OCI-LY1 (cell line): ENCODE measurements at regions not wholly inside any gene's neighbourhood (a gene's known extent, or its start where the extent isn't known, plus 50 kb on each side); places are given as distances from the start of the nearest gene placed in this dataset.
A peak's percentile ranks its signal among the peaks of the same experiment; 100 is the strongest.

Experiments
- H2AFZ ChIP-seq: fragments of 200-600 bp; sonication (generic), shearing (Covaris generic); 2 replicates; pipeline ENCODE4 v1.6.0; 2014; ENCODE audit warnings: antibody characterized with exemption, mild to moderate bottlenecking, low read length
- H3F3A ChIP-seq: fragments of 200-600 bp; sonication (generic), shearing (Covaris generic); 2 replicates; pipeline ENCODE4 v1.6.0; 2014; ENCODE audit warnings: mild to moderate bottlenecking, antibody characterized with exemption, low read length, moderate library complexity; ENCODE audit not compliant: insufficient read depth
- H3K27ac ChIP-seq: fragments of 200-600 bp; sonication (generic); 2 replicates; pipeline ENCODE4 v1.5.1; 2014; ENCODE audit warnings: low read length, mixed run types, mild to moderate bottlenecking, low read depth; ENCODE audit not compliant: poor library complexity, severe bottlenecking
- H3K27me3 ChIP-seq: fragments of 200-600 bp; sonication (generic); 2 replicates; pipeline ENCODE4 v1.6.0; 2014; ENCODE audit warnings: antibody characterized with exemption, mild to moderate bottlenecking, low read length, moderate library complexity; ENCODE audit not compliant: insufficient read depth
- H3K36me3 ChIP-seq: fragments of 200-600 bp; sonication (generic); 2 replicates; pipeline ENCODE4 v1.6.1; 2014; ENCODE audit warnings: mild to moderate bottlenecking, antibody characterized with exemption, low read length, moderate library complexity, mixed read lengths; ENCODE audit not compliant: insufficient read depth
- H3K4me1 ChIP-seq: fragments of 200-600 bp; sonication (generic); 2 replicates; pipeline ENCODE4 v1.5.1; 2014; ENCODE audit warnings: mild to moderate bottlenecking, low read length, moderate library complexity; ENCODE audit not compliant: insufficient read depth, severe bottlenecking
- H3K4me2 ChIP-seq: fragments of 200-600 bp; sonication (generic), shearing (Covaris generic); 2 replicates; pipeline ENCODE4 v1.6.1; 2014; ENCODE audit warnings: low read length
- H3K4me3 ChIP-seq: fragments of 200-600 bp; sonication (generic); 2 replicates; pipeline ENCODE4 v1.5.1; 2014; ENCODE audit warnings: low read length, low read depth, mild to moderate bottlenecking, mixed read lengths; ENCODE audit not compliant: poor library complexity, severe bottlenecking
- H3K79me2 ChIP-seq: fragments of 200-600 bp; shearing (Covaris generic); 2 replicates; pipeline ENCODE4 v1.6.1; 2016; ENCODE audit warnings: mixed run types, low read length, mixed read lengths; ENCODE audit not compliant: insufficient read depth
- H3K9ac ChIP-seq: fragments of 200-600 bp; sonication (generic), shearing (Covaris generic); 2 replicates; pipeline ENCODE4 v1.6.1; 2014; ENCODE audit warnings: mild to moderate bottlenecking, low read length, mixed read lengths
- H3K9me2 ChIP-seq: fragments of 200-600 bp; sonication (generic), shearing (Covaris generic); 2 replicates; pipeline ENCODE4 v1.6.1; 2014; ENCODE audit warnings: low read depth, mild to moderate bottlenecking, low read length, mixed read lengths
- H3K9me3 ChIP-seq: fragments of 200-600 bp; shearing (Covaris generic); 2 replicates; pipeline ENCODE4 v1.6.1; 2014; ENCODE audit warnings: low read length, mixed read lengths
- H4K20me1 ChIP-seq: fragments of 200-600 bp; sonication (generic), shearing (Covaris generic); 2 replicates; pipeline ENCODE4 v1.6.0; 2016; ENCODE audit warnings: mild to moderate bottlenecking, low read length; ENCODE audit not compliant: insufficient read depth
- EZH2 ChIP-seq: fragments of 200-600 bp; sonication (generic), shearing (Covaris generic); IDR thresholded peaks from 2 replicates; pipeline ENCODE4 v1.8.0; 2017; ENCODE audit warnings: borderline replicate concordance, mixed run types, mild to moderate bottlenecking, antibody characterized with exemption, low read length, moderate library complexity, mixed read lengths
- TF ChIP-seq, protein P1 (sequence below): fragments of 200-600 bp; sonication (generic), shearing (Covaris generic); IDR thresholded peaks from 2 replicates; pipeline ENCODE4 v1.5.1; 2017; ENCODE audit warnings: mild to moderate bottlenecking, antibody characterized with exemption, low read length, moderate library complexity, mixed read lengths

DNA sequence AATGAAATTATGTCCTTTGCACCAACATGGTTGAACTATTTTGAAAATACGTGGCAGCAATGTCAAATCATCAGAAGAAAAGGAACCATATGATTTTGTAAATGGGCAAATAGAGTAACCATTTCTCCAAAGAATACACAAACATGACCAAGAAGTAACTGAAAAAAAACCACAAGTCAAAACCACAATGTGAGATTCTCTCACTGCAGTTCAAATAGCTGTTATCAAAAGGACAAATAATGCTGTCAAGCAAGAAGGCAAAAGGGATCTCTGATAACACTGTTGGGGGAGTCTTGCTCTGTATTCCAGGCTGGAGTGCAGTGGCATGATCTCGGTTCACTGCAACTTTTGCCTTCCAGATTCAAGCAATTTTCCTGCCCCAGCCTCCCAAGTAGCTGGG is 170.7 kb upstream of the XIST start:
- Histone ChIP-seq H3K9me2 (no peaks in the 10 kb centered on the region), H3K79me2 (no peaks in the 10 kb centered on the region), H3K9ac (no peak overlapping the region), H3K4me2 (no peak overlapping the region), H3K27ac (no peak overlapping the region), H3K4me1 (no peaks in the 10 kb centered on the region), H2AFZ (no peak overlapping the region), H4K20me1 (no peaks in the 10 kb centered on the region), H3K27me3 (no peaks in the 10 kb centered on the region), H3F3A (no peaks in the 10 kb centered on the region), H3K4me3 (no peak overlapping the region), H3K9me3 (no peaks in the 10 kb centered on the region), H3K36me3 (no peaks in the 10 kb centered on the region)
- TF ChIP-seq, protein P1, sequence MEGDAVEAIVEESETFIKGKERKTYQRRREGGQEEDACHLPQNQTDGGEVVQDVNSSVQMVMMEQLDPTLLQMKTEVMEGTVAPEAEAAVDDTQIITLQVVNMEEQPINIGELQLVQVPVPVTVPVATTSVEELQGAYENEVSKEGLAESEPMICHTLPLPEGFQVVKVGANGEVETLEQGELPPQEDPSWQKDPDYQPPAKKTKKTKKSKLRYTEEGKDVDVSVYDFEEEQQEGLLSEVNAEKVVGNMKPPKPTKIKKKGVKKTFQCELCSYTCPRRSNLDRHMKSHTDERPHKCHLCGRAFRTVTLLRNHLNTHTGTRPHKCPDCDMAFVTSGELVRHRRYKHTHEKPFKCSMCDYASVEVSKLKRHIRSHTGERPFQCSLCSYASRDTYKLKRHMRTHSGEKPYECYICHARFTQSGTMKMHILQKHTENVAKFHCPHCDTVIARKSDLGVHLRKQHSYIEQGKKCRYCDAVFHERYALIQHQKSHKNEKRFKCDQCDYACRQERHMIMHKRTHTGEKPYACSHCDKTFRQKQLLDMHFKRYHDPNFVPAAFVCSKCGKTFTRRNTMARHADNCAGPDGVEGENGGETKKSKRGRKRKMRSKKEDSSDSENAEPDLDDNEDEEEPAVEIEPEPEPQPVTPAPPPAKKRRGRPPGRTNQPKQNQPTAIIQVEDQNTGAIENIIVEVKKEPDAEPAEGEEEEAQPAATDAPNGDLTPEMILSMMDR: no peak
- no peak for TF ChIP-seq EZH2

DNA sequence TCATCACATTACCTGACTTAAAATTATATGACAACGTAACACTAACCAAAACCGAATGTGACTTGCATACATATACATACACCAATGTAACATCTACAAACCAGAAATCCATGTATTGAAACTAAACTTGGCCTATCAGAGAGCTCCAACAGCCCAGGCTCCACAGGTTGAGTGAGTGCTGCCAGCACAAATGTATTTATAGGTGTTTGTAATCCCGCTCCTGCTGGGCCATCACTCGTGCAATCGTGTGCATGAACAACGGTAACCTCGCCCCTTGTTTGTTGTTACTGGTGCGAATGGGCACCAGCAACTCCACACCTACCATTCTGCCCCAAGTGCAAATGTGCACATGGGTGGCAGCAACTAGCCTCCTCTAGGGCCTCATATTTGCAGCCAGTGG is 165.7 kb upstream of the XIST start:
- no peaks in the 10 kb centered on the region for H3F3A ChIP-seq
- H3K27me3 ChIP-seq: no peaks in the 10 kb centered on the region
- no peak overlapping the region for H2AFZ ChIP-seq
- H3K79me2 ChIP-seq: no peaks in the 10 kb centered on the region
- H3K4me2 ChIP-seq: no peak overlapping the region
- H3K36me3 ChIP-seq: no peaks in the 10 kb centered on the region
- no peaks in the 10 kb centered on the region for H3K4me1 ChIP-seq
- H3K4me3 ChIP-seq: no peak overlapping the region
- TF ChIP-seq, protein P1: no peak
- no peak for TF ChIP-seq EZH2
- no peaks in the 10 kb centered on the region for H4K20me1 ChIP-seq
- H3K9me3 ChIP-seq: no peaks in the 10 kb centered on the region
- H3K27ac ChIP-seq: no peak overlapping the region
- no peak overlapping the region for H3K9ac ChIP-seq
- H3K9me2 ChIP-seq: no peaks in the 10 kb centered on the region

DNA sequence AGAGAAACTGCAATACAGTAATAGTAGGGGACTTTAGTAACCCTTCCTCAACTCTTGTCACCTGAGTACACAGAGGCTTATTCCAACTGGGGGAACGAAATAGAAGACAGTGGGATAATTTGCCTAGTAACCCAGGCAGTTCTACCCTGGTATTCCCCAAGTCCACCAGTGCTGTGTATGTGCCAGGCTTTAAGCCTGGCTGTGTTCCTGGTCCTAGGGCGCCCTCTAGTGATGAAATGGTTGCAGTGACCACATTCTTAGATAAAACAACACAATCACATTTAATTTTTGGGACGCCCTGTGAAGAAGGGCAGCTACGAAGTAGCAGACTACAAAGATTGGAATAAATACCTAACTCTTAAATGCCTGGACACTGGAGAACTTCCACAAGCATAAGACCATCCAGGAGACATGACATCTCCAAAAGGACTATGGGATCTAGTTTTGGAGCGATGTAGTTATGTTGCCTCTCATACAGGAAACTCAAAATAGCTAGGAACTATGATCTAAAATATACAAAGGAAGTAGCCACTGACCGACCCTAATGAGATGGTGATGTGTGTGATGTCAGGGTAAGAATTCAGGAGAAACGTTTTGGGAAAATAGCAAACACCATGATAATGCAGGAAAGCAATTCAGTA is 163.0 kb upstream of the XIST start:
- Histone ChIP-seq H3K9me3 (no peaks in the 10 kb centered on the region), H2AFZ (no peak overlapping the region), H3K36me3 (no peaks in the 10 kb centered on the region), H3K9me2 (no peaks in the 10 kb centered on the region), H4K20me1 (no peaks in the 10 kb centered on the region), H3K79me2 (no peaks in the 10 kb centered on the region), H3F3A (no peaks in the 10 kb centered on the region), H3K9ac (no peak overlapping the region), H3K4me2 (no peak overlapping the region), H3K4me1 (no peaks in the 10 kb centered on the region), H3K27ac (no peak overlapping the region), H3K4me3 (no peak overlapping the region), H3K27me3 (no peaks in the 10 kb centered on the region)
- no peak for TF ChIP-seq EZH2
- TF ChIP-seq, protein P1: peak; percentile 71
